Loucy (cell line): ENCODE measurements at regions not wholly inside any gene's neighbourhood (a gene's known extent, or its start where the extent isn't known, plus 50 kb on each side); places are given as distances from the start of the nearest gene placed in this dataset.

Source experiments
- EZH2phosphoT487 ChIP-seq: fragments of 200-600 bp; IDR thresholded peaks from 2 replicates; pipeline ENCODE4 v1.6.1; 2018; ENCODE audit warnings: antibody characterized with exemption, mild to moderate bottlenecking, moderate library complexity, borderline replicate concordance
- TF ChIP-seq, protein P1 (sequence below): fragments of 200-600 bp; sonication (generic); conservative IDR thresholded peaks from 2 replicates; pipeline ENCODE4 v1.5.1; 2014; ENCODE audit warnings: mild to moderate bottlenecking, antibody characterized with exemption, low read length

DNA sequence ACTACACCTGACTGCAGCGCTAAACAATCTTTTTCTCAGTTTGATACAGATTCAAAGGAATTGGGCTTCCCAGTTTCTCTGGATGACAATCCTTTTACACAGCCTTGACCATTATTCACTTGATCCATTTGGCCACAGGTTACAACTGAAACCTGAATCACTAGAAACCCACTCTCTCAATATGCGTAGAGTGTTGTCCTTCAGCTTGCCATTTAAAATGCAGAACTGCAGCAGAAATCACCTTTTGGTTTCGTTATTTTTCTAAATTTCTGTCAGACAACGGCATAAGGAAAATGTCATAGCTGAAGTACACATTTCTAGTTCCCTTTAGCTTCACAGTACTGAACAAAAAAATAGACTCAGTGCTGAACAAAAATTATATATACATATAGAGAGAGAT is 255.8 kb upstream of the TENM3 start:
- TF ChIP-seq, protein P1, sequence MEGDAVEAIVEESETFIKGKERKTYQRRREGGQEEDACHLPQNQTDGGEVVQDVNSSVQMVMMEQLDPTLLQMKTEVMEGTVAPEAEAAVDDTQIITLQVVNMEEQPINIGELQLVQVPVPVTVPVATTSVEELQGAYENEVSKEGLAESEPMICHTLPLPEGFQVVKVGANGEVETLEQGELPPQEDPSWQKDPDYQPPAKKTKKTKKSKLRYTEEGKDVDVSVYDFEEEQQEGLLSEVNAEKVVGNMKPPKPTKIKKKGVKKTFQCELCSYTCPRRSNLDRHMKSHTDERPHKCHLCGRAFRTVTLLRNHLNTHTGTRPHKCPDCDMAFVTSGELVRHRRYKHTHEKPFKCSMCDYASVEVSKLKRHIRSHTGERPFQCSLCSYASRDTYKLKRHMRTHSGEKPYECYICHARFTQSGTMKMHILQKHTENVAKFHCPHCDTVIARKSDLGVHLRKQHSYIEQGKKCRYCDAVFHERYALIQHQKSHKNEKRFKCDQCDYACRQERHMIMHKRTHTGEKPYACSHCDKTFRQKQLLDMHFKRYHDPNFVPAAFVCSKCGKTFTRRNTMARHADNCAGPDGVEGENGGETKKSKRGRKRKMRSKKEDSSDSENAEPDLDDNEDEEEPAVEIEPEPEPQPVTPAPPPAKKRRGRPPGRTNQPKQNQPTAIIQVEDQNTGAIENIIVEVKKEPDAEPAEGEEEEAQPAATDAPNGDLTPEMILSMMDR, result no peak
- TF ChIP-seq EZH2phosphoT487, result no peak
